Activated T-cell treated with anti-CD3 and anti-CD28 coated beads, Interleukin-2, amount 50 U/mL, for 48 hours (primary cell): ENCODE measurements at regions not wholly inside any gene's neighbourhood (a gene's known extent, or its start where the extent isn't known, plus 50 kb on each side); places are given as distances from the start of the nearest gene placed in this dataset.
"Not testable (repeated sequence)": the region's sequence is repeated elsewhere in the genome, so short reads cannot be mapped to it uniquely, and the experiment has no call there.

Experiments used
- DNase-seq, 2 experiments: peaks; one replicate each; pipeline ENCODE4 v3.0.0-alpha.2; 2020

GRCh38 chr6:21335591-21335990 lies 258.0 kb upstream of the SOX4 start:
- DNase-seq = no peak

DNA sequence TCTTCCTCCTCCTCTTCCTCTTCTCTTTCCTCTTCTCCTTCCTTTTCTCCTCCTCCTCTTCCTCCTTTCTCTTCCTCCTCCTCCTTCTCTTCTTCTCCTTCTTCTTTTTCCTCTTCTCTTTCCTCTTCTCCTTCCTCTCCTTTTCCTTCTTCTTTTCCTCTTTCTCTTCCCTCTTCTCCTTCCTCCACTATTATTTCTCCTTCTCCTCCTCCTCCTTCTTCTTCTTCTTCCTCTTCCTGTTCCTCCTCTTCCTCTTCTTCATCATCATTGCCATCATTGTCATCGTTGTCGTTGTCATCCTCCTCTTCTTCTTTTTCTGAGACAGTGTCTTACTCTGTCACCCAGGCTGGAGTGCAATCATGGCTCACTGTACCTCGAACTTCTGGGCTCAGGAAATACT lies 256.3 kb upstream of the SOX4 start:
- no peak for DNase-seq

- no peak for DNase-seq
Observed at GRCh38 chr6:21340573-21340972, 253.0 kb upstream of the SOX4 start.

- no peak for DNase-seq
Observed at GRCh38 chr6:21341910-21342309, 251.6 kb upstream of the SOX4 start.

DNA sequence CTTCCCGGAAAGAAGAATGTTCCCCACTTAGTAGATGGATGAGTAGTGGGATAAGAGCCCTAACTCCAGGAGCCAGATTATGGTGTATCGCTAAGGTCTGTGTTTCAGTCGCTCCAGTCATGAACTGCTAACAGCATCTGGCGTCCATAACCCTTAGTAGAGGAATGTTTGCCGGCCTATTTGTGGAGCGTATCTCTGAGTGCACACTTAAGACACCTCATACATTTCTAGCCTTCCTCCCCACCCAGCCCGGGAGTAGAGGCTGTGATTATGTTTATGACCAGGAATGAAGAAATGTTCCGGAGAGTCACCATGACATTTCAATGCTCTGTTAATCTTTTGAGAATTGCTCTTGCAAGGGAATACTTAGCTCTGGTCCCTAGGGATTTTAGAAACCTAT lies 251.1 kb upstream of the SOX4 start:
- DNase-seq = no peak

GRCh38 chr6:21345704-21346103 lies 247.8 kb upstream of the SOX4 start:
- not testable (repeated sequence) for DNase-seq

DNA sequence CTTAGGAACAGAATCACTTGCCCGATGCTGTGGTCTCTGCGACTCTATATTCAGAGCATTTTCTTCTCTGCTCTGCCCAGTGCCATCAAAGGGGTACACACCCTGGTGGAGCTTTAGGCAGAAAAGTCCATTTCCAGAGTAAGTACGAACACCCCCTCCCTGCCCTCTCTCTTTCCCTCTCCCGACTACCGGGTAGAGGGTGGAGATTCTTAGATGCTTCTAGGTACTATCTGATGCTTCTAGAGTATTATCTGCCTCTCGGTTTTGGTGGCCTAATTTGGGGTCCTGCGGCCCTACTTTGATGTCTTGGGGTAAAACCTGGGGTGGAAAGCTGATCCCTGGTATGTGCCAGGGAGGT lies 245.4 kb upstream of the SOX4 start:
- DNase-seq = no peak

DNA sequence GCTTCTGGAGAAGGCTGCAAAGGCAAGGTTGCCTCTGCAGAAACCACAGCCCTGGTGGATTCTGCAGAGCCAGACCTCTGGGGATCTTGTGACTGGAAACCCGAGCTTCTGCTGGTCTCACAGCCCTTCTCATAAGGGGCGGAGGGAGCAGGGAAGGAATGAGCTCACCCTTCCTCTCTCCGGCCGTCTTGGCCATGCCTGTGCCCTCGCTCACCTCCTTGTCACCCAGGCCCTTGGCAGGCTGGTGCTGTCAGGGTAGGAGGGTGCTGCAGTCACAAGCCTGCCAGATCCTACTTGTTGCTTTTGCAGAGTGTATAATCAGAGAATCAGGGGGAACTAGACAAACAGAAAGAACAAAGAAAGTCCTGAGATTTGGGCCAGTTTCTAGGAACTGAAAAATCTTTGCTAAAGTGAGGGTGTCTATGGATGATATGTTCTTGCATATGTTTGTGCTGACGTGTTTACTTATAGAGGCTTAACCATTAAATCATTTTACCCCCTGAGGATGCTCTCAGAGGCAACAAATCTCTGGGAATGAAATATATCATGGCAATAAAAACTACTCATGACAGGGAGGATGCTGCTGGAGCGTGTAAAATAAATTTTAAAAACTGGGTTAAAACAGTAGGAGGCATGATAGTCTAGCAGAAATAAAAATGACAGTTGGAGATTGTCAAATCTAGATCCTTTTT lies 244.9 kb upstream of the SOX4 start:
- no peak for DNase-seq

GRCh38 chr6:21349834-21350233 lies 243.7 kb upstream of the SOX4 start:
- DNase-seq = no peak

DNA sequence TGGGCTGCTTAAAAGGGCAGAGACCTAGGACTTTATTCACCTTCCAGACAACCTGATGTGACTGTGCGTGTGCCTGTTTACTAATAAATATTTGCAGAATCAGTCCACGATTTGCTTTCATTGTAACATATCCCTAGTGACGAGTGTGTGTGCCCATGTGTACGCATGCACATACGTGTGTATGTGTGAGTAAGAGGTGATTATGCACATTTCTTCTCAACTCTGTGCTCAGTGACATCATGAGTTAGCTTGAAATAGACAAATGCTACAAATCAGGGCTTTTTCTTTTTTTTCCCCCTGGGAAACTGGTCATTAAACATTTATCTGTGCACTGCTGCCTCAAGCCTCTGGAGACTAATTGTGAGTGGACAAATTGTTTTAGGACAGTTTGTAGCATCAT lies 242.6 kb upstream of the SOX4 start:
- DNase-seq = no peak

- no peak for DNase-seq
Observed at GRCh38 chr6:21352131-21352530, 241.4 kb upstream of the SOX4 start.

- no peak for DNase-seq
Observed at GRCh38 chr6:21354805-21355238, 238.7 kb upstream of the SOX4 start.

DNA sequence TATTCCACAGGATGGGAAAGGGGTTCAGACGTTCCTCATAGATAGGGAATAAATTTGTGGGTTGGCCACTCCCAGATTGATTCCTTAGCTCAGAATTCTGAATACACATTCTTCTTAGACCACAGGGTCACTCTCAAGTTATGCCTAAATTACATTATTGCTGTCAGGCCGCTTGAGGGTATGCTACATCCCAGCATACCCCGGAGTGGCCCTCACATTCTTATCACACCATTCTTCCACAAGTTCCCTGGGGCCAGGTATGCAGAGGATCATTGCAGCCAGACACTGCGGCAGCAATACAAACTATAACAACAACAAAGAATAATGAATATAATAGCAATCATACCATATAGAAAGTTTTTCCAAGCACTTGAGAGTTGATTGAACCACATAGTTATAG lies 237.9 kb upstream of the SOX4 start:
- DNase-seq = no peak

- DNase-seq = no peak
Observed at GRCh38 chr6:21357262-21357661, 236.3 kb upstream of the SOX4 start.

DNA sequence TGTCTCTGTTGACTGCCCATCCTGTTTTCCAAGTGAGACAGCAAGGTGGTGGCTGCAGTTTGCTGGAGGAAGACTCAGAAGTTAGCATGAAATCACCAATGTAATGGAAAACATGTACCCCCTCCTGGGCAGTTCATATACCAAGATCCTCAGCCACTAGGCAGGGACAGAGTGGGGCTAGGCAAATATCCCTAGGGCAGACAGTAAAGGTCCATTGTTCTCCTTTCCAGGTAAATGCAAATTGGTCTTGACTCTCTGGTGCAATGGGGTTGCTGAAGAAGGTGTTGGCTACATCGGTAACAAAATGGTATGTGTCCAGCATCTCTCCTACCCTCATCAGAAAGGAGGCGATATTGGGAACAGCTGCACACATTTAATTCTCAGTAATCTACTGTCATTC lies 233.6 kb upstream of the SOX4 start:
- DNase-seq = no peak

DNA sequence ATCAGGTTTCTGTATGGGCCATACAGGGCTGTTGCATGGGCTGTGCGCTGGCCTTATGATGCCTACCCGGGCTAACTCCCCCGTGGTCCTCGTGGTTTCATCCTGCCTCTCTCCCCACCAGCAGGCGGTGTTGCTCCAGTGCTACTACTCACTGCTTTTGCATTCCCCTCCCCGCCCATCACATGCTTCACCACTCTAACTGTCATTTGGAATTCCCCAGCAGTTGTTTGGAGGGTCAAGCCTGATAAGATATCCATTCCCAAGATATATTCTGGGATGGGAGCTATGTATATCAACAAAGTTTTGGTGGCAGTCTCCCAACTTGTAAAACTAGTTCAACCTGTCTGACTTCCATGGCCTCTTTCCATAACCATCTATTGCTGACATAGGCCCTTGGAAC lies 233.2 kb upstream of the SOX4 start:
- no peak for DNase-seq

DNA sequence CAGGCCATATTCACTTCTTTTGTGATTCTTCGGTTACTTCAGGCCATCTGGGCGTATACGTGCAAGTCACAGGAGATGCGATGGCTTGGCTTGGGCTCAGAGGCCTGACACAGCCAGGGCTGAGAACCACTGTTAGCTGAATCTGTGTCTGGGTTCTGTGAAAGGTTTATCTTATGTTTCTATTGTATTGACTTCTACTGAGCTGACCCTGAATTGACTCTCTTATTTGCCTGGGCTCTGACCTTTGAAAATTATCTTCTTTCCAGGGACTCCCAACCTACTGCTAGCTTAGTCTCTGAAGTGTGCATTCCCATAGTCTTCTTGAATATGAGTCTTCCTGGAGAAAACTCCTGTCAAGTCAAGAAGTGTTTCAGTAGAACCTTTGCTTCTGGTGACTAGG lies 226.4 kb upstream of the SOX4 start:
- no peak for DNase-seq

DNA sequence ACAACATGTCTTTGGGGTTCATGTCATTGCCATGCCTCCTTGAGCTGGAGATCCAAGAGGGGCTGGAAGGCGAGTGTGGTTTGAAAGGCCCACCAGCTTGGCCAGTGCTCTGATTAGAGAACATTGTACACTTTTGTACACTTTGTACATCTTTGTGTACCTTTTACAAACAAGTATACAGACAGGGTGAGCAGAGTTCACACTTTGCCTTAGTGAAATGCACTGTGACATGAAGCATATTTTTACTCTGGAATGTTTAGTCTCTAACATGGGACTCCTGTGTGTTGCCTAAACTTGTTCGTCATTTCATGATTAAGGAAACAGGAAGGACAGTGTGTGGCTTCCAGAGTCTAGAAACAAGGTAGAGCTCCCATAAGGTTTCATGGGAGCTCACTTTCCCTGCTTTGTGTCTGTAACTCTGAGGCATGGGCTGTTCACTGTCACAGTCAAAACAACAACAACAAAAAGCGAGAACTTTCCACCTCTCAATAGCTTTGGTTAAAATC lies 225.8 kb upstream of the SOX4 start:
- DNase-seq = no peak

DNA sequence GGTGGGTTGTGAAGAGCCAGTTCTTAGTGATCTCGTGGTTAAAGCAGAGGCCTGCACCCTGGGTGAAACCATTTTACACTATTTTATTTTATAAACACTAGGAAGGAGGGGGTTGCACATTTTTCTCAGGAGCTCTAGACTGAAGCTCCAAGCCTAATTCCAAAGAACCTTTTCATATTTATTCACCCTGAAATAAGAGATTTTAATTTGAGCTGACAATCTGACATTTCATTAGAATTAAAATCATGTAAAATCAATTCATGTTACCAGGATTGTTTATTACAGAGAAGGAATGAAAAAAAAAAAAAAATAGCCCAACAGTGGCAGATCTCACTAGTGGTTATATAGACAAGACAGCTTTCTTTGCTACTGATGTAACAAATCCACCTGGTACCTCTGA lies 222.5 kb upstream of the SOX4 start:
- no peak for DNase-seq

DNA sequence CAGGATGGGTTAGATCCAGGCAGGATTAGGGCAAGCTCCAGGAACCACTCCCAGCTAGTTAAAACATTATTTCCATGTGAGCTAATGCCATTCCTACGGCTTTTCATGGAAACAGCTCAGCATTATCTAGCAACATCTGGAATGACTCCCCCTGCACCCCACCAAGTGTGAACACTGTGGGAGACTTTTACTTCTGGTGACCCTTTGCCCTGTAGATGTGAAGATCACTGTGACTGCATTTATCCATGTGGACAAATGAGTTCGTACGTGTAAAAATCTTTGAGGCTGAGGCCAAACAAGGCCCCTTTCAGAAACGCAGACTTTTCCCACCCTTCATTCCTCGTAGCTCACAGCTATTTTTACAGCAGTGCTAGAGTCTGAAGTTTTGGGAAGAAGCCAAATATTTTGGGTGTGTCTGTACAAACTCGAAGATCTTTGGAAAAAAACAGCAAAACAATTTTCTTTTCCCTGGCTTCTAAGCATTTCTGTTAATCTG lies 221.8 kb upstream of the SOX4 start:
- DNase-seq = no peak

GRCh38 chr6:21375151-21376116 lies 218.1 kb upstream of the SOX4 start:
- no peak for DNase-seq

DNA sequence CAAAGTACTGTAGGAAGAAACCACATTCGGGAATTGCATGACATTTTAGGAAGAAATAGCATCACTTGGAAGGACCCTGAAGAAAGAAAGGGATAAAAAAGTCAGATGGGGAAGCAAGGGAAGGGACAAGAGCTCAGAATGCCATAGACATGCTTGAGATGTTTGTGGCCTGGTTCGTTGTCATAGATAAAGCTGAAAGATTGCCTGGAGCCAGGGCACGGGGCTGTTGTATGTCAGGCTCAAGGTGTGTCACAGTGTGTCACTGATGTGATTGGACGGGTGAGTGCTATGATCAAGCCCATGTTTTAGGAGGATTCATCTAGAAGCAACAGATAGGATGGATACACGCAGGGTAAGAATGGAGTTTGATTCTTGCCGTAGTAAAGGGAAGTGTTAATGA lies 216.2 kb upstream of the SOX4 start:
- no peak for DNase-seq

DNA sequence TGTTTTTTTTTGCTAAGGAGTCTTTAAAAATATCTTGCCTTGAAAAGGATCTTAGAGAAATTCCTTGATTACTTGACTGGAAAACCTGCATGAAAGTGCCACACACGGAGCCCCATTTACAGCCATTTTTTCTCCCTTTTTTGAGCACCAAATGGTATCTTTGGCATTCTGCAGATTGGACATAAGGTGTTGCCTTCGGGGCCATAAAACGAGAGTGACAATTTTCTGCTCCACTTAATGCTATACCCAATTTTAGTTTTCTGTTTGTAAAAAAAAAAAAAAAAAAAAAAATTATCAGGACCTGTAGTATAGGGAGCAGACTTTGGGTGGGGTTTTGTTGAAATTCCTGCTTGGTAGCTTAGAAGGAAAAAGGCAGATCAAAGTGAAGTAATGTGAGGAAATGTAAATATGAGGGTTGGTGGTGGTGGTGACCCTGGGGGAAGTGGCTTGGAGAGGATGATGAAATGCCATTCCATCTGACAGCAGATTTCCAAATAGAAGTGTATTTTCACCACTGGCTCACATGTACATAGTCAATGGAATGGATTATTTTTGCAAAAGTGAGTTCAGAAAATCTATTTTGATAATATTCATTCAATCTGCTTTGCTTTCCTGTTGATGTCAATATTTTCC lies 212.1 kb upstream of the SOX4 start:
- no peak for DNase-seq
